Right atrium auricular region (tissue), 2 donors: ENCODE measurements at regions not wholly inside any gene's neighbourhood (a gene's known extent, or its start where the extent isn't known, plus 50 kb on each side); places are given as distances from the start of the nearest gene placed in this dataset.
A peak's percentile ranks its signal among the peaks of the same experiment; 100 is the strongest.

Experiments
- DNase-seq: peaks from one replicate; pipeline ENCODE4 v3.0.0-alpha.2; 2019; ENCODE audit warnings: low spot score
- H3K27ac ChIP-seq, 2 donors: fragments of 200-600 bp; sonication (generic); 1 replicate in 1 of 2; 2 replicates in 1 of 2; pipeline ENCODE4 v1.5.1; 2016 to 2019
- H3K27me3 ChIP-seq, 2 donors: fragments of 200-600 bp; sonication (generic); one replicate each; pipeline versions ENCODE4 v1.5.1 to v1.6.0; 2017 to 2019
- H3K36me3 ChIP-seq: fragments of 200-600 bp; sonication (generic); one replicate; pipeline ENCODE4 v1.5.1; 2016
- H3K4me1 ChIP-seq, 2 donors: fragments of 200-600 bp; sonication (generic); one replicate each; pipeline versions ENCODE4 v1.5.1 to v1.6.0; 2017 to 2019
- H3K4me3 ChIP-seq, 2 donors: fragments of 200-600 bp; sonication (generic); 1 replicate in 1 of 2; 2 replicates in 1 of 2; pipeline ENCODE4 v1.5.1; 2017 to 2019; ENCODE audit warnings: mild to moderate bottlenecking in 1 of 2, moderate library complexity in 1 of 2
- H3K9me3 ChIP-seq, 2 donors: fragments of 200-600 bp; sonication (generic); one replicate each; pipeline ENCODE4 v1.5.1; 2019
- TF ChIP-seq, protein P1 (sequence below), 2 donors: fragments of 200-600 bp; sonication (generic); IDR thresholded peaks; one replicate each; pipeline ENCODE4 v1.5.1; 2019; ENCODE audit warnings: antibody characterized with exemption in 2 of 2

DNA sequence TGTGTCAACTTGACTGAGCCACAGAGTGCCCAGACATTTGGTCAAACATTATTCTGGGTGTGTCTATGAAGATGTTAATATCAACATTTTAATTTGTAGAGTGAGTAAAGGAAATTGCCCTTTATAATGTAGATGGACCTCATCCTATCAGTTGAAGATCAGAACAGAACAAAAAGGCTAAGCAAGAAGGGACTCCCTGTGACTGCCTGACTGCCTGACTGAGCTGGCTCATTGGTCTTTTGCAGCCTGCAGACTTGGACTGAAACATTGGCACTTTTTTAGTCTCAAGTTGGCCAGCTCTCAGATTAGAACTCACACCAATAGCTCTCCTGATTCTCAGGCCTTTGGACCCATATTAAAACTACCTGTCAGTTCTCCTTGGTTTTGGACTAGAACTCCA, 600.4 kb upstream of the SLITRK6 start:
- no peaks in the 10 kb centered on the region for H3K9me3 ChIP-seq
- DNase-seq: no peak
- TF ChIP-seq, protein P1, sequence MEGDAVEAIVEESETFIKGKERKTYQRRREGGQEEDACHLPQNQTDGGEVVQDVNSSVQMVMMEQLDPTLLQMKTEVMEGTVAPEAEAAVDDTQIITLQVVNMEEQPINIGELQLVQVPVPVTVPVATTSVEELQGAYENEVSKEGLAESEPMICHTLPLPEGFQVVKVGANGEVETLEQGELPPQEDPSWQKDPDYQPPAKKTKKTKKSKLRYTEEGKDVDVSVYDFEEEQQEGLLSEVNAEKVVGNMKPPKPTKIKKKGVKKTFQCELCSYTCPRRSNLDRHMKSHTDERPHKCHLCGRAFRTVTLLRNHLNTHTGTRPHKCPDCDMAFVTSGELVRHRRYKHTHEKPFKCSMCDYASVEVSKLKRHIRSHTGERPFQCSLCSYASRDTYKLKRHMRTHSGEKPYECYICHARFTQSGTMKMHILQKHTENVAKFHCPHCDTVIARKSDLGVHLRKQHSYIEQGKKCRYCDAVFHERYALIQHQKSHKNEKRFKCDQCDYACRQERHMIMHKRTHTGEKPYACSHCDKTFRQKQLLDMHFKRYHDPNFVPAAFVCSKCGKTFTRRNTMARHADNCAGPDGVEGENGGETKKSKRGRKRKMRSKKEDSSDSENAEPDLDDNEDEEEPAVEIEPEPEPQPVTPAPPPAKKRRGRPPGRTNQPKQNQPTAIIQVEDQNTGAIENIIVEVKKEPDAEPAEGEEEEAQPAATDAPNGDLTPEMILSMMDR (IDR thresholded peaks at IDR 0.05): no peak
- no peaks in the 10 kb centered on the region for H3K27me3 ChIP-seq
- no peak overlapping the region for H3K27ac ChIP-seq
- H3K4me3 ChIP-seq: no peak overlapping the region
- H3K36me3 ChIP-seq: no peaks in the 10 kb centered on the region
- H3K4me1 ChIP-seq: no peaks in the 10 kb centered on the region

DNA sequence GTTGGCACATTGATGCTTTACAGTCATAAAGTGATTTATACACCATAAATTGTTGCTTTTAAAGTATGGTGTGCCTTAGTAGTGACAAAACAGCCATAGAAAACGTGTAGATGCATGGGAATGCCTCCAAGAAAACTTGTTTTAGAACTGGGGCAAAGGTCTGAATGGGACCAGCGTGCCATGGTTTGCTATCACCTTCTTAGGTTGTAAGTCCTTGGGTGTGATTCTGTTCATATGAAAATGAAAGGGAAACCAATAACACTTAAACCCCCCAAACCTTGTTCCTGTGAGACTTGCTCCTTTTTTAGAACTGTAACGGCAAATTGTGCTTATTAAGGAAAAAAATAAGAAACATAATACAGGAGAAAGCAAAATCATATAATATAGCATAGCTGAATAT, 603.3 kb upstream of the SLITRK6 start:
- H3K27ac ChIP-seq: peak overlapping the region in 1 of 2 donors; percentile 16
- no peak for DNase-seq
- H3K36me3 ChIP-seq: no peaks in the 10 kb centered on the region
- no peaks in the 10 kb centered on the region for H3K4me1 ChIP-seq
- H3K9me3 ChIP-seq: no peaks in the 10 kb centered on the region
- TF ChIP-seq, protein P1 (IDR thresholded peaks at IDR 0.05): no peak
- no peaks in the 10 kb centered on the region for H3K27me3 ChIP-seq
- H3K4me3 ChIP-seq: no peak overlapping the region

DNA sequence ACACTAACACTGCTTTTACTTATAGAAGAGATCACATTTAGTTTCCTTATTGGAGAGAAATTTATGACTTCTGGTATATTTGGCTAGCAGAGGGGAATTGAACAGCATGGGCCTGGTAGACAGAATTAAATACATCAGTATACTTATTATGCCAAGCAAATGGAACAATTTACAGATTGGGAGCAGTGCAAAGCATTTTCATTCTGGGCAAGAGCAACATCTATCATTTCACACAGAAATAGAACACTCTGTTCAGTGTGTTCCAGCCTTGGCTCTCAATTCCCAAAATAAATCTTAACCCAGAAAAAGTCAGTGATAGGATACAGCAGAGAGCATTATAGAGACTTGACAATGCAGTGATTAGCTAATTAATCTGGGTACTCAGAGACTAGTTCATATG, 604.0 kb upstream of the SLITRK6 start:
- Histone ChIP-seq H3K27me3 (no peaks in the 10 kb centered on the region), H3K4me3 (no peak overlapping the region), H3K4me1 (no peaks in the 10 kb centered on the region), H3K36me3 (no peaks in the 10 kb centered on the region), H3K9me3 (no peaks in the 10 kb centered on the region), H3K27ac (peak overlapping the region in 1 of 2 donors; percentile 16)
- no peak for DNase-seq
- TF ChIP-seq, protein P1 (IDR thresholded peaks at IDR 0.05): no peak

DNA sequence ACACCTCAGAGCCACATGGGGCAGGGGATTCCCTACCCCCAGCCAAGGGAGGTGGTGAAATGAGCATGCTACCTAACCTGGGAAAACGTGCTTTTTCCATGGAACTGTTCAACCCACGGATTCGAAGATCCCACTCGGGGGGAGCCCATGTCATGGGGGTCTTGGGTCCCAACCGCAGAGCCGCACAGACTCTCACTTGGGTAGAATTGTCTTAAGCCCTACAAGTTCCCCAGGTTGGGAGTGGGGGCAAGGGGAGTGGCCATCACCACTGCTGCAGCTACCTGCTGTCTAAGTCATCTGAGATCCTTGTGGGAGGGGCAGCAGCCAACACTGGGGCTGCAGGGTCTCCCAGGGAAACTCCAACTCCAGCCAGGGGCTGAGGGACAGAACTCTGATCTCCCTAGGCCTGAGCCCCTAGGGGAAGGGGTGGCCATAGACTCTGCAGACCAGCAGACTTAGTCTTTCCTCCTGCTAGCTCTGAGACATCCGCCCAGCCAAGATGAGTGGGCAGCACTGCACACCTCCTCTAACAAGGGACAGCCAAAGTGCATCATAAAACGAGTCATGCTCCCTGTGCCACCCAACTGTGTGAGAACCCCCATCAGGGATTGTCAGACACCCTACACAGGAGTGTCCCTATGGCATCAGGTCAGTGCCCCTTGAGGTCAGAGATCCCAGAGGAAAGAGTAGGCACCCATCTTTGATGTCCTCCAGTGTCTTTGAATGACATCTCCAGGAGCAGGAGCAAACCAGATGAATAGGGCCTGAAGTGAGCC, 610.4 kb upstream of the SLITRK6 start:
- DNase-seq: no peak
- no peaks in the 10 kb centered on the region for H3K27me3 ChIP-seq
- no peak overlapping the region for H3K4me3 ChIP-seq
- no peaks in the 10 kb centered on the region for H3K9me3 ChIP-seq
- TF ChIP-seq, protein P1 (IDR thresholded peaks at IDR 0.05): no peak
- no peaks in the 10 kb centered on the region for H3K4me1 ChIP-seq
- H3K36me3 ChIP-seq: no peaks in the 10 kb centered on the region
- no peak overlapping the region for H3K27ac ChIP-seq

GRCh38 chr13:86425170-86425815, 626.1 kb upstream of the SLITRK6 start:
- TF ChIP-seq, protein P1 (IDR thresholded peaks at IDR 0.05): no peak
- Histone ChIP-seq H3K27ac (no peak overlapping the region), H3K4me3 (no peak overlapping the region), H3K27me3 (no peaks in the 10 kb centered on the region), H3K4me1 (no peaks in the 10 kb centered on the region), H3K36me3 (no peaks in the 10 kb centered on the region), H3K9me3 (no peaks in the 10 kb centered on the region)
- no peak for DNase-seq
